IgD-negative memory B cell (primary cell): ENCODE measurements at regions not wholly inside any gene's neighbourhood (a gene's known extent, or its start where the extent isn't known, plus 50 kb on each side); places are given as distances from the start of the nearest gene placed in this dataset.

Experiments
- H3K27ac Mint-ChIP-seq, 3 donors: one replicate each; pipeline ENCODE4 v1.8.0; 2020 to 2022; ENCODE audit warnings: mild to moderate bottlenecking in 3 of 3, mixed read lengths in 3 of 3, moderate library complexity in 1 of 3
- H3K27me3 Mint-ChIP-seq: one replicate; pipeline ENCODE4 v1.8.0; 2021; ENCODE audit warnings: mixed read lengths
- H3K36me3 Mint-ChIP-seq: one replicate; pipeline ENCODE4 v1.8.0; 2020; ENCODE audit warnings: mild to moderate bottlenecking, mixed read lengths
- H3K4me1 Mint-ChIP-seq, 3 donors: one replicate each; pipeline ENCODE4 v1.8.0; 2020 to 2022; ENCODE audit warnings: mixed read lengths in 3 of 3, mild to moderate bottlenecking in 1 of 3
- H3K4me3 Mint-ChIP-seq, 4 donors: one replicate each; pipeline ENCODE4 v1.8.0; 2020 to 2022; ENCODE audit warnings: mild to moderate bottlenecking in 4 of 4, mixed read lengths in 4 of 4, moderate library complexity in 3 of 4
- H3K9me3 Mint-ChIP-seq, 3 donors: one replicate each; pipeline ENCODE4 v1.8.0; 2020 to 2021; ENCODE audit warnings: mixed read lengths in 3 of 3, mild to moderate bottlenecking in 1 of 3

- no peak overlapping the region for H3K27ac Mint-ChIP-seq
- H3K4me1 Mint-ChIP-seq = no peaks in the 10 kb centered on the region
- H3K4me3 Mint-ChIP-seq = no peak overlapping the region
- peaks cover 1% of the 10 kb centered on the region for H3K27me3 Mint-ChIP-seq
- H3K36me3 Mint-ChIP-seq = no peaks in the 10 kb centered on the region
- peaks cover 0 to 3% (median 1%) of the 10 kb centered on the region in 3 donors for H3K9me3 Mint-ChIP-seq
Measured at GRCh38 chr3:24646790-24647189, 152.1 kb upstream of the THRB start.

GRCh38 chr3:24648063-24648462 lies 153.4 kb upstream of the THRB start:
- Mint-ChIP-seq H3K4me1 (no peaks in the 10 kb centered on the region), H3K9me3 (peaks cover 0 to 3% (median 1%) of the 10 kb centered on the region in 3 donors), H3K27me3 (peaks cover 3% of the 10 kb centered on the region), H3K36me3 (no peaks in the 10 kb centered on the region), H3K4me3 (no peak overlapping the region), H3K27ac (no peak overlapping the region)

GRCh38 chr3:24650839-24651238 lies 156.2 kb upstream of the THRB start:
- Mint-ChIP-seq H3K9me3 (peaks cover 3 to 9% (median 4%) of the 10 kb centered on the region in 3 donors), H3K27me3 (peaks cover 3% of the 10 kb centered on the region), H3K4me1 (no peaks in the 10 kb centered on the region), H3K36me3 (peaks cover 1% of the 10 kb centered on the region), H3K27ac (no peak overlapping the region), H3K4me3 (no peak overlapping the region)

GRCh38 chr3:24657870-24658510 lies 163.3 kb upstream of the THRB start:
- no peak overlapping the region for H3K4me3 Mint-ChIP-seq
- H3K27me3 Mint-ChIP-seq = no peaks in the 10 kb centered on the region
- no peaks in the 10 kb centered on the region for H3K4me1 Mint-ChIP-seq
- peaks cover 1% of the 10 kb centered on the region for H3K36me3 Mint-ChIP-seq
- H3K9me3 Mint-ChIP-seq = peaks cover 4 to 7% (median 7%) of the 10 kb centered on the region in 3 donors
- H3K27ac Mint-ChIP-seq = no peak overlapping the region

- H3K4me3 Mint-ChIP-seq = no peak overlapping the region
- no peaks in the 10 kb centered on the region for H3K27me3 Mint-ChIP-seq
- no peaks in the 10 kb centered on the region for H3K36me3 Mint-ChIP-seq
- H3K9me3 Mint-ChIP-seq = peaks cover 0 to 3% (median 0%) of the 10 kb centered on the region in 3 donors
- no peaks in the 10 kb centered on the region for H3K4me1 Mint-ChIP-seq
- no peak overlapping the region for H3K27ac Mint-ChIP-seq
Measured at GRCh38 chr3:24661175-24661584, 166.5 kb upstream of the THRB start.

- Mint-ChIP-seq H3K4me1 (no peaks in the 10 kb centered on the region), H3K27ac (peak overlapping the region in 1 of 3 donors; percentile 50), H3K4me3 (no peak overlapping the region), H3K9me3 (peaks cover 0 to 1% (median 0%) of the 10 kb centered on the region in 3 donors), H3K27me3 (no peaks in the 10 kb centered on the region), H3K36me3 (no peaks in the 10 kb centered on the region)
Measured at GRCh38 chr3:24662449-24663345, 168.0 kb upstream of the THRB start.

- H3K36me3 Mint-ChIP-seq = no peaks in the 10 kb centered on the region
- no peaks in the 10 kb centered on the region for H3K4me1 Mint-ChIP-seq
- peaks cover 0 to 1% (median 0%) of the 10 kb centered on the region in 3 donors for H3K9me3 Mint-ChIP-seq
- H3K4me3 Mint-ChIP-seq = no peak overlapping the region
- no peaks in the 10 kb centered on the region for H3K27me3 Mint-ChIP-seq
- no peak overlapping the region for H3K27ac Mint-ChIP-seq
Measured at GRCh38 chr3:24663406-24663805, 168.8 kb upstream of the THRB start.

- no peaks in the 10 kb centered on the region for H3K27me3 Mint-ChIP-seq
- no peak overlapping the region for H3K27ac Mint-ChIP-seq
- peaks cover 0 to 1% (median 0%) of the 10 kb centered on the region in 3 donors for H3K9me3 Mint-ChIP-seq
- H3K4me3 Mint-ChIP-seq = no peak overlapping the region
- H3K36me3 Mint-ChIP-seq = no peaks in the 10 kb centered on the region
- no peaks in the 10 kb centered on the region for H3K4me1 Mint-ChIP-seq
Measured at GRCh38 chr3:24668039-24668438, 173.4 kb upstream of the THRB start.

- Mint-ChIP-seq H3K27ac (no peak overlapping the region), H3K9me3 (peaks cover 0 to 1% (median 0%) of the 10 kb centered on the region in 3 donors), H3K4me3 (no peak overlapping the region), H3K36me3 (peaks cover 2% of the 10 kb centered on the region), H3K27me3 (no peaks in the 10 kb centered on the region), H3K4me1 (no peaks in the 10 kb centered on the region)
Measured at GRCh38 chr3:24670871-24671270, 176.2 kb upstream of the THRB start.

- no peak overlapping the region for H3K4me3 Mint-ChIP-seq
- peaks cover 0 to 7% (median 0%) of the 10 kb centered on the region in 3 donors for H3K4me1 Mint-ChIP-seq
- H3K9me3 Mint-ChIP-seq = no peaks in the 10 kb centered on the region
- no peaks in the 10 kb centered on the region for H3K27me3 Mint-ChIP-seq
- peaks cover 3% of the 10 kb centered on the region for H3K36me3 Mint-ChIP-seq
- H3K27ac Mint-ChIP-seq = no peak overlapping the region
Measured at GRCh38 chr3:24673596-24673995, 178.9 kb upstream of the THRB start.

GRCh38 chr3:24674261-24674660 lies 179.6 kb upstream of the THRB start:
- peaks cover 3% of the 10 kb centered on the region for H3K36me3 Mint-ChIP-seq
- H3K27ac Mint-ChIP-seq = no peak overlapping the region
- no peak overlapping the region for H3K4me3 Mint-ChIP-seq
- no peaks in the 10 kb centered on the region for H3K9me3 Mint-ChIP-seq
- H3K27me3 Mint-ChIP-seq = no peaks in the 10 kb centered on the region
- H3K4me1 Mint-ChIP-seq = peaks cover 0 to 7% (median 0%) of the 10 kb centered on the region in 3 donors

- no peak overlapping the region for H3K27ac Mint-ChIP-seq
- H3K27me3 Mint-ChIP-seq = no peaks in the 10 kb centered on the region
- peaks cover 0 to 7% (median 5%) of the 10 kb centered on the region in 3 donors for H3K4me1 Mint-ChIP-seq
- peaks cover 3% of the 10 kb centered on the region for H3K36me3 Mint-ChIP-seq
- H3K4me3 Mint-ChIP-seq = peak overlapping the region in 1 of 4 donors; percentile 24
- no peaks in the 10 kb centered on the region for H3K9me3 Mint-ChIP-seq
Measured at GRCh38 chr3:24678021-24678420, 183.4 kb upstream of the THRB start.

- Mint-ChIP-seq H3K9me3 (no peaks in the 10 kb centered on the region), H3K27me3 (no peaks in the 10 kb centered on the region), H3K27ac (no peak overlapping the region), H3K4me1 (peaks cover 0 to 7% (median 5%) of the 10 kb centered on the region in 3 donors), H3K36me3 (peaks cover 3% of the 10 kb centered on the region), H3K4me3 (peak overlapping the region in 1 of 4 donors; percentile 24)
Measured at GRCh38 chr3:24678421-24678865, 183.8 kb upstream of the THRB start.

GRCh38 chr3:24679429-24679828 lies 184.8 kb upstream of the THRB start:
- Mint-ChIP-seq H3K4me1 (peaks cover 0 to 7% (median 5%) of the 10 kb centered on the region in 3 donors), H3K27ac (no peak overlapping the region), H3K27me3 (no peaks in the 10 kb centered on the region), H3K9me3 (no peaks in the 10 kb centered on the region), H3K36me3 (peaks cover 3% of the 10 kb centered on the region), H3K4me3 (no peak overlapping the region)

- Mint-ChIP-seq H3K4me1 (peaks cover 0 to 7% (median 5%) of the 10 kb centered on the region in 3 donors), H3K36me3 (peaks cover 3% of the 10 kb centered on the region), H3K27ac (no peak overlapping the region), H3K9me3 (no peaks in the 10 kb centered on the region), H3K4me3 (no peak overlapping the region), H3K27me3 (no peaks in the 10 kb centered on the region)
Measured at GRCh38 chr3:24680214-24680967, 185.7 kb upstream of the THRB start.
